ENCODE measurements at regions not wholly inside any gene's neighbourhood (a gene's known extent, or its start where the extent isn't known, plus 50 kb on each side); places are given as distances from the start of the nearest gene placed in this dataset.

DNA sequence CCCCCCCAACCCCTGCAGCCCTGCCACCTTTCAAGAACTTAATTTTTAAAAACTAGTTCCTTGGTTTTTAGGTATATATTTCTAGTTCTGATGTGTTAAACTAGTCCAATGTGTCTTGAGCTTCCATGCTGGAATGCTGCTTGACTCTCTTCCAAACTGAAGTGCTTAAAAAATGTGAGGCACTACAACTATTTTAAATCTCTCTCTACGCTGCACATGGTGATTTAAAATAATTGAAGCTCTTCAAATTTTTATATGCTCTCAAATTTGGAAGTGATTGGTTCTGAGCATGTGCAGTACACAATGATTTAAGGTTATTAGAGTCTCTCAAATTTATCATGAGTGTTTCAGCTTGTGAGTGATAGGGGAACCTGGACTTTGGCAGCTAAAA lies 192.6 kb upstream of the ZEB2 start:
- H2AFZ ChIP-seq (ENCODE audit: low read depth, low read length), result no peak overlapping the region
- no peak overlapping the region for H3K4me2 ChIP-seq (ENCODE audit: low read length)
- H3K27ac ChIP-seq (ENCODE audit: low read depth, low read length), result no peak overlapping the region
- H3K4me1 ChIP-seq (ENCODE audit: insufficient read depth, low read length), result no peaks in the 10 kb centered on the region
- H3K9me3 Mint-ChIP-seq (ENCODE audit: unreplicated experiment), result no peaks in the 10 kb centered on the region
- no peaks in the 10 kb centered on the region for H4K20me1 ChIP-seq (ENCODE audit: insufficient read depth, low read length)
- no peaks in the 10 kb centered on the region for H3K36me3 Mint-ChIP-seq (ENCODE audit: low read depth, unreplicated experiment)
- DNase-seq (ENCODE audit: low read depth) (peak; percentile 60), FAIRE-seq (no peak)
- no peak overlapping the region for H3K27ac Mint-ChIP-seq (ENCODE audit: unreplicated experiment)
- no peaks in the 10 kb centered on the region for H3K27me3 ChIP-seq (ENCODE audit: insufficient read depth, low read length)
- no peaks in the 10 kb centered on the region for H3K36me3 ChIP-seq (ENCODE audit: insufficient read depth, low read length)
- no peaks in the 10 kb centered on the region for H3K27me3 Mint-ChIP-seq (ENCODE audit: low read depth, unreplicated experiment)
- TF ChIP-seq, protein P1, sequence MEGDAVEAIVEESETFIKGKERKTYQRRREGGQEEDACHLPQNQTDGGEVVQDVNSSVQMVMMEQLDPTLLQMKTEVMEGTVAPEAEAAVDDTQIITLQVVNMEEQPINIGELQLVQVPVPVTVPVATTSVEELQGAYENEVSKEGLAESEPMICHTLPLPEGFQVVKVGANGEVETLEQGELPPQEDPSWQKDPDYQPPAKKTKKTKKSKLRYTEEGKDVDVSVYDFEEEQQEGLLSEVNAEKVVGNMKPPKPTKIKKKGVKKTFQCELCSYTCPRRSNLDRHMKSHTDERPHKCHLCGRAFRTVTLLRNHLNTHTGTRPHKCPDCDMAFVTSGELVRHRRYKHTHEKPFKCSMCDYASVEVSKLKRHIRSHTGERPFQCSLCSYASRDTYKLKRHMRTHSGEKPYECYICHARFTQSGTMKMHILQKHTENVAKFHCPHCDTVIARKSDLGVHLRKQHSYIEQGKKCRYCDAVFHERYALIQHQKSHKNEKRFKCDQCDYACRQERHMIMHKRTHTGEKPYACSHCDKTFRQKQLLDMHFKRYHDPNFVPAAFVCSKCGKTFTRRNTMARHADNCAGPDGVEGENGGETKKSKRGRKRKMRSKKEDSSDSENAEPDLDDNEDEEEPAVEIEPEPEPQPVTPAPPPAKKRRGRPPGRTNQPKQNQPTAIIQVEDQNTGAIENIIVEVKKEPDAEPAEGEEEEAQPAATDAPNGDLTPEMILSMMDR (IDR thresholded peaks at IDR 0.05; ENCODE audit: insufficient read depth, low read depth, low read length), result no peak
- no peak overlapping the region for H3K9ac ChIP-seq (ENCODE audit: low read length)
- H3K4me3 Mint-ChIP-seq (ENCODE audit: unreplicated experiment), result no peak overlapping the region
- peaks cover 11% of the 10 kb centered on the region for H3K4me1 Mint-ChIP-seq (ENCODE audit: low read depth, unreplicated experiment)
- H3K9me3 ChIP-seq (ENCODE audit: insufficient read depth, low read depth, low read length), result no peaks in the 10 kb centered on the region
- no peak overlapping the region for H3K4me3 ChIP-seq (ENCODE audit: insufficient read depth, low read depth, low read length)
- H3K79me2 ChIP-seq (ENCODE audit: insufficient read depth, low read length), result no peaks in the 10 kb centered on the region

DNA sequence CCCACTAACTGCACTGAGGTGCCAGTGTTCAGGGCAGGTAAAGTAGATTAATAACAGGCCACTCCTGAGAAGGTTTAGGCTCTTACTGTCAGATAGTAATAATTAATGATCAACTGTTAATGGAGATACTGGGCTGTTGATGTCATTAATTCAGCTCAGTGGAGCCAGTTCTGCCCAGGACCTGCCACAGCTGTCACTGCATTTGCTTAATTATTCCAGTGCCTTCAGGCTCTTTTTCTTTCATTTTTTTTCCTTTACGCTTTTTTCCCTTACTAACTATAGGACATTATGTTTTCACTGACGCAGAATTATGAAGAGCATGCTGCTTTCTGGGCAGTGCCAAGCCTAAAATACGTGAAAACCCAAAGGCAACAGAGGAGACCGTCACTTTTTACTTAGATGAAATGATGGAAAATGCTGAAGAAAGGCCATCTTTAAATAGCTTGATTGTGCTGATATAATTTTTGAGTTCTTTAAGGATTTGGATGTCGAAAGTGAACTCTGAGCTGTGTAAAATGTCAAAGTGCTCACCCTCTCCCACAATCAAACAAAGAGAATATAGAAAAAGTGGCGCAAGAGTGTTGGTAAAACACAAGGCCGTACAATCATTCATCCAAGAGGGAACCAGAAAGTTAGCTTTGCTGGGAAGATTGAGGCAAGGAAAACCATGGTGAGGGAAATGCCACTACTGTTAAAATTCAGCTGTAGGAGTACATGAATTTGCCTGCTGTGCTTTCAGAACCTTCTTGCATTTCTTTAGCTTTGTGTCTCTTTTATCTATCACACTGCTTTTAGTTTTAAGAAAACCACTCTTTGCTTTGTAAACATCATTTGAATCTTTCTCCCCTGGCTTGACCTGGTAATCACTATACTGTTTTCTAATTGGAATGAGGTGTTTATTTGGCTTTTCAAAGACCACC lies 192.0 kb upstream of the ZEB2 start:
- Histone ChIP-seq H3K9me3 (ENCODE audit: insufficient read depth, low read depth, low read length) (no peaks in the 10 kb centered on the region), H3K79me2 (ENCODE audit: insufficient read depth, low read length) (no peaks in the 10 kb centered on the region), H3K36me3 (ENCODE audit: insufficient read depth, low read length) (no peaks in the 10 kb centered on the region), H2AFZ (ENCODE audit: low read depth, low read length) (no peak overlapping the region), H3K27me3 (ENCODE audit: insufficient read depth, low read length) (no peaks in the 10 kb centered on the region), H3K27ac (ENCODE audit: low read depth, low read length) (no peak overlapping the region), H4K20me1 (ENCODE audit: insufficient read depth, low read length) (no peaks in the 10 kb centered on the region), H3K4me1 (ENCODE audit: insufficient read depth, low read length) (no peaks in the 10 kb centered on the region), H3K4me3 (ENCODE audit: insufficient read depth, low read depth, low read length) (no peak overlapping the region), H3K4me2 (ENCODE audit: low read length) (no peak overlapping the region), H3K9ac (ENCODE audit: low read length) (no peak overlapping the region)
- Mint-ChIP-seq H3K36me3 (ENCODE audit: low read depth, unreplicated experiment) (no peaks in the 10 kb centered on the region), H3K27me3 (ENCODE audit: low read depth, unreplicated experiment) (no peaks in the 10 kb centered on the region), H3K4me3 (ENCODE audit: unreplicated experiment) (no peak overlapping the region), H3K27ac (ENCODE audit: unreplicated experiment) (no peak overlapping the region), H3K4me1 (ENCODE audit: low read depth, unreplicated experiment) (peaks cover 11% of the 10 kb centered on the region), H3K9me3 (ENCODE audit: unreplicated experiment) (no peaks in the 10 kb centered on the region)
- FAIRE-seq (no peak), DNase-seq (ENCODE audit: low read depth) (no peak)
- no peak for TF ChIP-seq EZH2 (IDR thresholded peaks at IDR 0.05; ENCODE audit: insufficient read depth, low read length)
- TF ChIP-seq, protein P1 (IDR thresholded peaks at IDR 0.05; ENCODE audit: insufficient read depth, low read depth, low read length), result no peak

DNA sequence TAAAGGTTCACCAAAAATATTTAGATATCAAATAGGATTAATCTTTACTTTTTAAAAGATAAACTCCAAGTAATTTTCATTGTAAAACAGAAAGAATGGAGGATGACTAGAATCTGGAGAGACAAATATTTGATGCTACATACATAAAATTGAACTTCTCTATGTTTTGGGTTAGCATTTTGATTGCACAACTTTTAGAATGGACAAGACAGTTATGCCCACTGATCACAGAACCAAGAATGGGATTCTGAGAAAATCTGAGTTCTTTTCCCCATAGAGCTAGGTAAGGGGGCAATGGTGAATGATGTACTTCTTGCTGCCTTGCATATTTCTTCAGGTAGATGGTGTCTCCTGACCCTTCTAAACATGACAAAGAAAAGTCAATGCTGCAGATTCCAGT lies 191.2 kb upstream of the ZEB2 start:
- Mint-ChIP-seq H3K36me3 (ENCODE audit: low read depth, unreplicated experiment) (peaks cover 1% of the 10 kb centered on the region), H3K27ac (ENCODE audit: unreplicated experiment) (no peak overlapping the region), H3K4me3 (ENCODE audit: unreplicated experiment) (no peak overlapping the region), H3K4me1 (ENCODE audit: low read depth, unreplicated experiment) (peaks cover 11% of the 10 kb centered on the region), H3K27me3 (ENCODE audit: low read depth, unreplicated experiment) (no peaks in the 10 kb centered on the region), H3K9me3 (ENCODE audit: unreplicated experiment) (no peaks in the 10 kb centered on the region)
- Histone ChIP-seq H3K4me1 (ENCODE audit: insufficient read depth, low read length) (no peaks in the 10 kb centered on the region), H3K4me3 (ENCODE audit: insufficient read depth, low read depth, low read length) (no peak overlapping the region), H3K9ac (ENCODE audit: low read length) (no peak overlapping the region), H4K20me1 (ENCODE audit: insufficient read depth, low read length) (no peaks in the 10 kb centered on the region), H3K27me3 (ENCODE audit: insufficient read depth, low read length) (no peaks in the 10 kb centered on the region), H3K4me2 (ENCODE audit: low read length) (no peak overlapping the region), H3K27ac (ENCODE audit: low read depth, low read length) (no peak overlapping the region), H3K9me3 (ENCODE audit: insufficient read depth, low read depth, low read length) (no peaks in the 10 kb centered on the region), H2AFZ (ENCODE audit: low read depth, low read length) (no peak overlapping the region), H3K36me3 (ENCODE audit: insufficient read depth, low read length) (no peaks in the 10 kb centered on the region), H3K79me2 (ENCODE audit: insufficient read depth, low read length) (no peaks in the 10 kb centered on the region)
- TF ChIP-seq, protein P1 (IDR thresholded peaks at IDR 0.05; ENCODE audit: insufficient read depth, low read depth, low read length), result no peak
- no peak for TF ChIP-seq EZH2 (IDR thresholded peaks at IDR 0.05; ENCODE audit: insufficient read depth, low read length)
- DNase-seq (ENCODE audit: low read depth) (no peak), FAIRE-seq (no peak)

All from astrocyte (in vitro differentiated cells and primary cell).